GM18517 (cell line): ENCODE measurements at regions not wholly inside any gene's neighbourhood (a gene's known extent, or its start where the extent isn't known, plus 50 kb on each side); places are given as distances from the start of the nearest gene placed in this dataset.
"Not testable (repeated sequence)": the region's sequence is repeated elsewhere in the genome, so short reads cannot be mapped to it uniquely, and the experiment has no call there.

Source experiments
- ATAC-seq: cut with Tn5 transposase; IDR thresholded peaks from one replicate; pipeline ENCODE4 v1.9.1; 2021; ENCODE audit warnings: mild to moderate bottlenecking, moderate library complexity; ENCODE audit not compliant: unreplicated experiment

DNA sequence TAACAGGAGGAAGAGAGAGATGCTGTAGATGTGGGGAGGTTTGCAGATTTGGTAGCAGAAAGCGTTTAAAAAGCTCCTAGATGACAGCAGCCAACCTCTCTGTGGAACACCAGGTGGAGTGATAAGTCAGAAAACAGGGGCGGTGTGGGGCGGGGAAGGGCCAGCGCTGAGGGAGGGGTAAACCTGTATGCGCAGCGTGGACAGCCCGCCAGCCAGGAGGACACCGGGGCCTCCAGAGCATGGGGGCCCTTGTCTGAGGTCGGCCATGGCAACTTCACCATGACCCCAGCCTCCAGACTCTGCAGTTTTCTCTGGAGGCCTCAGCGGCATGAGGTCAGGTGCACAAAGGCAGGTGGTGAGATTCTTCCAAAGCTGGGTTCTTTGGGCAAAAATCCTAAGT is 423.7 kb downstream of the BRD1 start:
- ATAC-seq: no peak

DNA sequence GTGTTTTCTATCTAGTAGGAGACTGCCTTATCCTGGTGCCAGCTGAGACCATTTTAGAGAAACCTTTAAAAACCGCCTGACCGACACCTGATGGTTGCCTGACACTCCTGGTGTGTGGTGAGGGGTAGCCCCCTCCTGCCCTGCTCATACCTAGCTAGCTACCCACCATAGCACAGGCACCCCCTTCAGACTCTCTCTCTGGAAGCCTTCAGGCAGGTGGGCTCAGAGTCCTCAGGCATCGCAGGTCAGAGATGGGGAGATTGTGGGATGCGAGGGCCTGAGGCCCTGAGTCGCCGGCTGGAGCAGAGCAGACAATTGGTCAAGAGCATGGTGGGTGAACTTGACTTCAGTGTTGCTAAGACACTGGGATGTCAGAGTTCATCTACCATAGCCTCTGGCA is 424.6 kb downstream of the BRD1 start:
- ATAC-seq: no peak

DNA sequence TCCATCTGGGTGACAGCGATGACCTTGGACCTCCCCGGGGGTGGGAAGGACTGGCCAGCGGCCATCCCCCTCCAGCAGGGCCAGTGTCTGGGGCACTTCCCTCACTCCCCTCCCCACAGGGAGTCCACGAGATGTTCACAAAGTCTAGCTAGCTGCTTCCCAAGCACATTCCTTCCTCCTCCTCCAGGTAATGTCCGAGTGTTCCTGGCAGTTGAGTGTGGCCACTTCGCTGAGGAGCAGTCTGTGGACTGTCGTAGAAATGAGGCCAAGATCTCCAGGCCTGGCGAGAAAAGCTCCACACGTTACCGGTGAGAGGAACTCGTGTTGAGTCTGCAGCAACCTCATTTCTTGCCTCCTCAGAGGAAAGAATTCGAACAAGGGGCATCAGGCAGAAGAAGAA is 425.5 kb downstream of the BRD1 start:
- no peak for ATAC-seq

DNA sequence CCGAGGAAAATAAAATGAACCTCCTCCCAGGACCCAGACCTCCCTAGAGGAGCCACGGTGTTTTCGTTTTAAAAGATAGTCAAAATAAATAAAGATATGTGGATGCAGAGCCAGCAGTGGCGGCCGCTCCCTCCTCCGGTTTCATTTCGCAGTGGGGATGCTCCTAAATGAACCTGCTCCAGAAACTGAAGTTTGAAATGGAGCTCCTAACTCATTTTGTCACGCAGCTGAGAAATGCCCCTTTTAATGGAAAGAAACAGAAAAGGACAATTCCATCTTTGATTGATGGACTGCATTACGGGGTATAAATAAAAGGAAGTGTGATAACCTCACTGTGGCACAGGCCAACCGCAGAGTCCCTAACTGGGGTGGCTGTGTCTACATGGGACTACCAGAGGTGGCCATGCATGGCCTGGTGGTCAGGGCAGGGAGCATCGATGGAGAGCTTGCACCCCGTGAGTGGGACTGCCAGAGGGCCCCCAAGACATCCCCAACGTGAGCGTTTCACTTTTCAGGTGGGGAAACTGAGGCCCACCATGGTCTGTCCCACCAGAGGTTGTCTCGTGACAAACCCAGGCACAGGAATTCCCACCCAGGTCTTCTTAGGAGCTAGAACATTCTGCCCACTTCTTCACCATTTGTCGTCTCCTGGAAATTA is 426.6 kb downstream of the BRD1 start:
- no peak for ATAC-seq

DNA sequence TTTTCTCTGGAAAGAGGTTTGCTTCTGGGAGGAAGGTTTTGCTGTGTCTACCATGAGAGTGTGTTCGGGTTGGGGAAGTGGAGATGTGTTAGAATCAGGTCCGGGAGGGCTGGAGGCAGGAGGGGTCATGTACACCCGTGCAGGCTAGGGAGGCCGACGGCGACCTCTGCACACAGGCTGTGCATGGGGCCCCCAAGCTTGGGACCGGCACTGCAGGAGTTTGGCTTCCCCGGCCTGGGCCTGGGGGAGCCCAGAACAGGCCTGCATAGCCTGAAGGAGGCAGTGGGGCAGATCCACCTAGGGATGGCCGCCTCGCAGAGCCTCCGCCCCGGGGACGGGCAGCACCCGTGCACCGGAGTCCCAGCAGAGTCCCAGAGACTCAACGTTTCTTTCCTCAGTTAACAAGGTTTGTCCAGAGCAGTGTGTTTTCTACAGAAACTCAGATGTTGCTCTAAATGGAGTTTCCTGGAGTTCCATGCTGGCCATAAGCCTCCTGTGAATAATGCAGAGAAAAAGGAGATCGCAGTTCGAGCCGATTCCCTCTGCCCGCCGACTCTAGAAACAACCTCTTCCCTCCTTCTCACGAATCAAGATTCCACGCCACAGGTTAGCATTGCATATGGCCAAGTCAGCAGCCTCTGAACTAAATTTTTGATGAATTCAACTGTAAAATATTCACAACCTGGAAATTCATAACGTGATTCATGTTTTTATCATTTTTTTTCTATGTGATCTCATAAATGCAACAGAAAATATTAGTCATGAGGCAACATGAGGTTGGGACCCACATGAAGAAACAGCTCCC is 427.3 kb downstream of the BRD1 start:
- ATAC-seq: no peak

DNA sequence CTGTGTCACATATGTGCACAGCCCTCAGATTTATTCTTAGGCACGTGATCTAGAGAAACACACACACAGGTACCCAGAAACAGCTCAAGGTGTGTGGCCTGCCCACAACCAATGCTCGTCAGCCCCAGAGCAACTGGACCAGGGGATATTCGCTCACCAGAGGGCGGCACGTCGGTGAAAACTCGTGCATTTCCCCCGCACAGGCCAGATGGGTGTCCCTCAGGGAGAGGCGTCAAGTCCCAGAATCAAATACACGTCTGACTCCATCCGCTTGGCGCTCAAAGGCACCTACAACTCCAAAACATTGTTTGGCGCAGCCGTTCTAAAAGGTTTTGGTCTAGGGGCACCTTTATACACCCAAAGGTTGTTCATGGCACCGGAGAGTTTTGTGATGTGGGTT is 429.0 kb downstream of the BRD1 start:
- no peak for ATAC-seq

DNA sequence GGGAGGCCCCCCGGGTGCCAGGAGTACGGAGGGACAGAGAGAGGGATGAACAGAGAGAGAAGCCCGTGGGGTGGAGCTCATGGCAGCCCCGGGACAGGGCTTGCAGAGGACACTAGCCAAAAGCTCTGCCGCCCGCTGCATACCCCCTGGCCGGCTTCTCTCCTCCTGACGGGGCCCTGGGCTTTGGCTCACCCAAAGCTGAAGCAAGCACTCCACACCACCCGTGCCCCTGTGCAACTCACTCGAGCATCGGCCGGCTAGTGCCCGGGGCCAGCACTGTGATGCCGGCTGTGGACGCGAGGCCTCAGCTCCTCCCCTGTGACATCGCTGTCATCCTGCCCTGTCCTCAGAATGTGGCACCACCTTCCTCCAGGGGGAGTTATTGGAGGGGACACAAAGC is 429.6 kb downstream of the BRD1 start:
- no peak for ATAC-seq

DNA sequence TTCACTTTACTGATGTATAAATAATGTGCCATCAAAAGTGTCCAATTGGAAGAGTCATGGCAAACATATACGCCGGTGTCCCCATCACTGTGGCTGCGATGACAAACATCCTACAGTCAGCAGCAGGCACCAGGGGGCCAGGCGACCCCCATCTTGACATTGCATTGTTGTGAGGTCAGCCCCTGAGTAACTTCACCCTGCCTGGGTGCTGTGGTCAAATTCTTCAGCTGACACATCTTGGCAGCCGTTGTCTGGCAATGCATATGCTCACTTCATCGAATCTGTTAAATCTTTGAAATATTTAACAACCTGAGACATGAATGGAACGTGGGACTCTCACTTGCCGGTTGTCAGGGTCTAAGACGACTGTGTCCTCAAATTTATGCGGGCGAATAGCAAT is 430.9 kb downstream of the BRD1 start:
- ATAC-seq: no peak

DNA sequence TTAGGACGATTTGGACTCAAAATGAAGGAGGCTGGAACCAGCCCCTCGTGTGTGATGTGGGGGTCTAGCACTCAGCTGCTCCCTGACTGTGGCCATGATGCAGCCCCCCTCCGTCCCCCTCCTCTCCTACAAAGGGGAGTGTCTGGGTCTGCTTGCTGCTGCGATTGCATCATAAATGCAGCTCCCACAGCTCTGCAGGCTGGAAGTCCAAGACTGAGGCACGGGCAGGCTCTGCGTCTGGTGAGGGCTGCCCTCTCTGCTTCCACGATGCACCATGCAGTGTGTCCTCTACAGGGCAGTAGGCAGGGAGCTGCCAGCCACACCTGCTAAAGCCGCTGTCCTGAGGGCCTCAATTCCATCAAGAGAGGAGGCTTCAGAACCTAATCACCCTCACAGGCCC is 432.1 kb downstream of the BRD1 start:
- no peak for ATAC-seq

DNA sequence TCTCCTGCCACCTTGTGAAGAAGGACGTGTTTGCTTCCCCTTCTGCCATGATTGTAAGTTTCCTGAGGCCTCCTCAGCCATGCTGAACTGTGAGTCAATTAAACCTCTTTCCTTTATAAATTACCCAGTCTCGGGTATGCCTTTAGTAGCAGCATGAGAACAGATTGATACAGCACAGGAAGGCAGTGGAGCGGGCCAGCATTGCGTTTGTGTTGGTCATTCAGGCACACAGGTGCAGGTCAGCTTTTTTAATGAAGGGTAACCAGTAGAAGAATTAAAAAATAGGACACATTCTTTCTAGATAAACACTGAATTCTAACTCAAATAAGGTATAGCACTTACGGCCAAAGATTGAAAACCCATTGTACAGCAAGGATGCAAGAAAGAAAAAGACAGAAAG is 432.6 kb downstream of the BRD1 start:
- not testable (repeated sequence) for ATAC-seq

DNA sequence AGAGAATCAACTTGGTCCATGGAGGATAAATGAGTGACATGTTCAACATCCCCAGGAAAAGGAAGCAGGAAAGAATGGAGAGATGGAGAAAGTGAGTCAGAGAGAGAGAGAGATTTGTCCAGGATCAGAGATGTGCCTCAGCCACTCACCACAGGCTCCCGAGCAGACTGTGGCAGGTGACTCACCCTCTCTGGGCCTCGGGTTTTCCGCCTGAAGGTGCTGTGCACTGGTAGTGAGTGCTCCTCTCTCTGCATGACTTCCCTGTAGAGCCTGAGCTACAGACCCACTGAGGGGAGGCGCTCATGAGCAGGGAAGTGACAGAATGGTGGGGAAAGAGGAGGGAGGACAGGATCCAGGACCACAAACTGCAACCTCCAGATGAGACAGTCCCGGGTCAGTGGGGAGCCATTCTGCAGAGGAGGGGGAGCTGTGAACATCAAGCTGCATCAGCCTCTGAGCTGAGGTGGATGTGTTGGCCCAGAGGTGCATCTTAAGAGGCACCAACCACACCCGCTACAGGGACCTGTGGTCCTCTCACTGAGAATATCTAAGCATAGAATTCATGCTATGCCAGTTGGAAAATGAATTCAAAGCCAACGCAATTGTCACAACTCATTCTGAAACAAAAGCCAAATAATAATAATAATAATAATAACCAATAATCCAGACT is 433.4 kb downstream of the BRD1 start:
- no peak for ATAC-seq

DNA sequence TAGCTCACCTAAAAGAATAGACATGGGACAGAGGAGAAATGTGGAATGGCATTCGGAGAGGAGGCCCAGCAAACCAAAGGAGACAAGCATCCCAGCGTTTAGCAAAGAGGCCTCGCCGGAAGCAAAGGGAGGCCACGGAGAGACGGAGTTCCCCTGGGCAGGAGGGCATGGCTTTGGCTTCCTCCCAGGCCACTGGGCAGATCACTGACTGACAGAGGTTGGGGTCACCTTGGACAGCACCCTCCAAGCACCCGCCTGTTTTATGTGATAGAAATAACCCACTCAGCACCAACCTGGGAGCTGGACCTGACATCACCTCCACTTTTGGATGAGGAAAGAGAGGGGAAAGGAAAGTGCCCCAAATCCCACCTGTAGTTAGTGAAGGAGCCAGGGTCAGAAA is 434.1 kb downstream of the BRD1 start:
- ATAC-seq: no peak

DNA sequence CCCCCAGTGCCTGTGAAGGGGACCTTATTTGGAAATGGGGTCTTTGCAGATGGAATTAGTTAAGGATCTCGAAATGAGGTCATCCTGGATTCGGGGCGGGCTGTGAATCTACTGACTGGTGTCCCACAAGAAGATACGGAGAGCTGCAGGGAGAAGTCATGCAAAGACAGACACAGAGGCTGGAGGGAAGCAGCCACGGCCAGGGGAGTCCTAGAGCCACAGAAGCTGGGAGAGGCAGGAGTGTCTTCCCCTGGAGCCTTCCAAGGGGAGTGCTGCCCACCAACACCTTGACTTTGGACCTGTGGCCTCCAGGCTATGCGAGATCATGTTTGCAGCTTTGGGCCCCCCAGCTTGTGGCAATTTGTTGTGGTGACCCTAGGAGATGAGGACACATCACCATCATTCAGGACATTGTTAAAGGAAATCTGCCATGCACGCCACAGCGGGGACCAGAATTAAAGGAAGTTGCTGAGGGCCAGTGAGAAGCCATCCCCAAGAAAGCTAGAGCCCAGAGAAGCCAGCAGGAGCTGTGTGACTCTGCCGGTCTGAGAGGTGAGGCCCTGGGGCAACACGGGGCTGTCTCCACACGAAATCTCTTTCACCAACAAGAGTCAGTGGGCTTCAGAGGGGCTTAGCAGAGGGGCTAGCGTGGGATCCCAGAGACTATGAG is 434.7 kb downstream of the BRD1 start:
- no peak for ATAC-seq

DNA sequence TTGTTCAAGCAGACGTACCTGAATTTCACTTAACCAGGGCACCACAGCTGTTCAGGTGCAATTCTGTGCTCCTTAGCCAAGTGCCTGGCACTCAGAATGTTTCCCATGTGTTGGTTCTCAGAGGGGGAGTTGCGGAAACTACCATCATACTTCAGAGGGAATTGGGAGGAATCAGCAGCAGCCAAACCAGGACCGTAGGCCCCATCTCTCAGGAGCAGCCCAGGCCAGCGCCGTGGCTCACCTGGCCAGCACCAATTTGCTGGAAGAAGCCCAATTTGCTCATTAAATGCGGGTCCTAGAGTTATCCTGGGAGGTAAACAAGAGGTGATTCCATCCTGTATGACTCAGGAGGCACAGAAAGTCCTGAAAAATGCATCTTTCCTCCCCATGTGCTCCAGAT is 435.4 kb downstream of the BRD1 start:
- no peak for ATAC-seq

DNA sequence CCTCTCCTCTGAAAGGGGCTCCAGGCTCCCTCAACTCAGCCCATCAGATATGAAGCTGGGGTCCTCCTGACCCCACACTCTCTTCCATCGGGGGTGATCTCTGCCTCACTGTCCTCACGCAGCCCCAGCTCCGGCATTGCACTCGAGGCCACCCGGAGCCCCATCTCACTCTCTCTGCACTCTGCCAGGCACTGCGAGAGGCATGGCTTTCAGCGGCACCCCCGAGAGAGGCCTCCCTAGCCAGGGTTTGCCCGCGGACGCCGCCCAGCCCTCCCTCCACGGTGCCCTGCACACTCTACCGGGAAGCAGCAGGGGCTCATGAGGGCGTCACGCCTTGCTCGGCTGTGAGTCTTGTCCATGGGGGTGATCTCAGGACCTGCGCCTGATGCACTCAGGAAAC is 436.2 kb downstream of the BRD1 start:
- no peak for ATAC-seq

DNA sequence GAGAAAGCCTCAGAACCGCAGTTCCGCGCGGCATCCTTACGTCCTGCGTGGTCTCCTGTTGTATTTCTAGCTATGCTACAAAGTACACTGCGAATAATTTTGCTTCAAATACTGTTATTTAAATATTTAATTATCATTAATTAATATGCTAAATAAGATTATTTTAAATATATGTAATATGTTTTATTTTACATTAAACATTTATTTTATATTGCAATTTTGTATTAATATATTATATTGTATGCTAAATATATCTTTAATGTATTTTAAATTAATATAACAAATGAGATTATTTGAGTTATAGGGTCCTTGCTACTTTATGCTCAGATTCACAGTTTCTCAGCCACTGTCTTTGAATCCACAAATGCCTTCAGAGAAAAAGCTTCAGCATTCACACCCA is 436.7 kb downstream of the BRD1 start:
- ATAC-seq: no peak

DNA sequence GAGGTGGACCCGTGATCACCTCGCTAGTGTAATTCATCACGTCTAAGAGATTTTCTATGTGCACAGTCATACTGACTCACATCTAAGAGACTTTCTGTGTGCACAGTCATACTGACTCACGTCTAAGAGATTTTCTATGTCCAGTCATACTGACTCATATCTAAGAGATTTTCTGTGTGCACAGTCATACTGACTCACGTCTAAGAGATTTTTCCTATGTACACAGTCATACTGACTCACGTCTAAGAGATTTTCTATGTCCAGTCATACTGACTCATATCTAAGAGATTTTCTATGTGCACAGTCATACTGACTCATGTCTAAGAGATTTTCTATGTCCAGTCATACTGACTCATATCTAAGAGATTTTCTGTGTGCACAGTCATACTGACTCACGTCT is 443.8 kb downstream of the BRD1 start:
- not testable (repeated sequence) for ATAC-seq

DNA sequence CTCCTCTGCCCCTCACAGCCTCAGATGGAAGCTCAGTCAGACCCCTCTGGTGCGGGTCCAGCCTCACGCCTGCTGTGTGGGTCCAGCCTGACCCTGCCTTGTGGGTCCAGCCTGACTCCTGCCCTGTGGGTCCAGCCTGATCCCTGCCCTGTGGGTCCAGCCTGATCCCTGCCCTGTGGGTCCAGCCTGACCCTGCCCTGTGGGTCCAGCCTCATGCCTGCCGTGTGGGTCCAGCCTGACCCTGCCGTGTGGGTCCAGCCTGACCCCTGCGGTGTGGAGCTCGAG is 445.3 kb downstream of the BRD1 start:
- no peak for ATAC-seq

DNA sequence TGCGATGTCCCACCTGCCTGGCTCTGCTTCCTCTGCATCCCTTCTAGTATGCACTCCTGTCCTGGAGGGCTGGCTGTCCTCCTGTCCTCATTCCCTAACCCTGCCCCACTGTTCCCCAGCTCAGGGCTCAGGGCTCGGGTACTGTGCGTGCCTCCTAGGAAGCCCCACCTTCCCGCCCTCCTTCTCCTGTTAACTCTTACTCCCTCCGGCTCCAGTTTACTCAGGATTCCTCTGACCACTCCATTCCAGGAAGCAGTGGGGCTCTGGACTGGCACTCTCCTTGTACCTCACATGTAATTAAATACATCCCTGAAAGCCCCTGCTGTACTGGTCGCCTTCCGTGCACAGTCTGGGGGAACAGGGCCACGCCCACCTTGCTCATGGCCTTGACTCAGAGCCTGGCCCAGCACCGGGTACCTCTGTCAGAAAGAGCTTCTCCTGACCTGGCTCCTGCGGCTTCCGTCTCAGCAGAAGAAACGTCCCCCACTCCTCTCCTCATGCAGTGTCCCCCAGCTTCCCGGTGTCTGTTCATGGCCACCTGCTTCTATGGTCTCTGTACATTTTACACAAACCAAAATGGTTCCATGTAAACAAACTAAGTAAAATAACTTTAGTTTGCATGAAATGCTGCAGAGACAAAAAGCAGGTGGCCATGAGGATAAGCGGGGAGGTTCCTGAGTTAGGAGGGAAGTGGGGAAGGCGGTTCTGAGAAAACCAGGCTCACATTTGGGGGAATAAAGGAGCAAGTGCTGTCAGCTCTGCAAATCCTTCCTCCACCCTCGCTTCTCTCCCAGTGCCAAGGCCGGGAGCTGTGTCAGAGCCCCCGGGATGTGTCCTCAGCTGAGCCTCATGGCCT is 445.9 kb downstream of the BRD1 start:
- no peak for ATAC-seq

DNA sequence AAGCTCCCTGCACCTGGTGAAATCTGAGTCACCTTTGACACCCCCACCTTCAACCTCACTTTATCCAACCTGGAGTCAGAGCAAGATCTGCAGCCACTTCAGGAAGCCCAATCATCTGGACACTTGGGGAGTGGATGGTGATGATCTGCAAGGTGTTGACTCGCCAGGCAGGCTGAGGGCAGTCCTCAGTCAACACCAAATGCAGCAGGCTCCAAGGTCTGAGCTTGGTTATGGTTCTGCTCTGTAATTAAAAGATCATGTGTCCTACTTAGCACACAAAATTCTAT is 446.9 kb downstream of the BRD1 start:
- no peak for ATAC-seq
